Spleen (tissue), 7 donors: ENCODE measurements at regions not wholly inside any gene's neighbourhood (a gene's known extent, or its start where the extent isn't known, plus 50 kb on each side); places are given as distances from the start of the nearest gene placed in this dataset.

Source experiments
- POLR2A ChIP-seq, 3 donors: fragments of 450-650 bp; IDR thresholded peaks; one replicate each; pipeline ENCODE4 v1.5.1; 2017; ENCODE audit warnings: antibody characterized with exemption in 3 of 3, mild to moderate bottlenecking in 1 of 3
- POLR2AphosphoS5 ChIP-seq, 3 donors: sonication (generic); formaldehyde crosslinking; IDR thresholded peaks; one replicate each; pipeline ENCODE4 v1.5.1; 2017; ENCODE audit warnings: antibody characterized with exemption in 3 of 3
- TF ChIP-seq, protein P1 (sequence below), 11 experiments: fragments of 200-600 bp in 7 of 11; fragments of 450-650 bp in 4 of 11; sonication (generic) in 4 of 11; IDR thresholded peaks in 8 of 11; conservative IDR thresholded peaks in 3 of 11; 1 replicate in 7 of 11; 2 replicates in 4 of 11; pipeline versions ENCODE4 v1.4.0 to v1.8.0; 2016 to 2021; ENCODE audit warnings: antibody characterized with exemption in 11 of 11, inconsistent platforms in 4 of 11, mild to moderate bottlenecking in 1 of 11
- donor health status: DM: no; HTN: no; CAD: no; lungs with moderate emphysema.
- donor health status: DM: no; HTN: no; CAD: no.
- donor health status: DM: no; HTN: no; CAD: no.

DNA sequence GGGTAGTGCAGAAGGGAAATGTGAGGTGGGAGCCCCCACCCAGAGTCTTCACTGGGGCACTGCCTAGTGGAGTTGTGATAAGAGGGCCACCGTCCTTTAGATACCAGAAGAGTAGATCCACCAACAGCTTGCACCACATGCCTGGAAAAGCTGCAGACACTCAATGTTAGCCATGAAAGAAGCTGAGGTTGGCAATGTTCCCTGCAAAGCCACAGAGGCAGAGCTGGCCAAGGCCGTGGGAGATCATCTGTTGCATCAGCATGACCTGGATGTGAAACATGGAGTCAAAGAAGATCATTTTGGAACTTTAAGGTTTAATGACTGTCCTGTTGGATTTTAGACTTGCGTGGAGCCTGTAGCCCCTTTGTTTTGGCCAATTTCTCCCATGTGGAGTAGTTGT, 468.4 kb upstream of the FOXG1 start:
- TF ChIP-seq, protein P1, sequence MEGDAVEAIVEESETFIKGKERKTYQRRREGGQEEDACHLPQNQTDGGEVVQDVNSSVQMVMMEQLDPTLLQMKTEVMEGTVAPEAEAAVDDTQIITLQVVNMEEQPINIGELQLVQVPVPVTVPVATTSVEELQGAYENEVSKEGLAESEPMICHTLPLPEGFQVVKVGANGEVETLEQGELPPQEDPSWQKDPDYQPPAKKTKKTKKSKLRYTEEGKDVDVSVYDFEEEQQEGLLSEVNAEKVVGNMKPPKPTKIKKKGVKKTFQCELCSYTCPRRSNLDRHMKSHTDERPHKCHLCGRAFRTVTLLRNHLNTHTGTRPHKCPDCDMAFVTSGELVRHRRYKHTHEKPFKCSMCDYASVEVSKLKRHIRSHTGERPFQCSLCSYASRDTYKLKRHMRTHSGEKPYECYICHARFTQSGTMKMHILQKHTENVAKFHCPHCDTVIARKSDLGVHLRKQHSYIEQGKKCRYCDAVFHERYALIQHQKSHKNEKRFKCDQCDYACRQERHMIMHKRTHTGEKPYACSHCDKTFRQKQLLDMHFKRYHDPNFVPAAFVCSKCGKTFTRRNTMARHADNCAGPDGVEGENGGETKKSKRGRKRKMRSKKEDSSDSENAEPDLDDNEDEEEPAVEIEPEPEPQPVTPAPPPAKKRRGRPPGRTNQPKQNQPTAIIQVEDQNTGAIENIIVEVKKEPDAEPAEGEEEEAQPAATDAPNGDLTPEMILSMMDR (IDR thresholded peaks at IDR 0.05 in 8 of 11, conservative IDR thresholded peaks at IDR 0.05 in 3 of 11), result no peak
- TF ChIP-seq POLR2AphosphoS5 (IDR thresholded peaks at IDR 0.05) (no peak), POLR2A (IDR thresholded peaks at IDR 0.05) (no peak)
